HepG2 (cell line): ENCODE measurements at regions not wholly inside any gene's neighbourhood (a gene's known extent, or its start where the extent isn't known, plus 50 kb on each side); places are given as distances from the start of the nearest gene placed in this dataset.

ENCODE experiments used
- ATAC-seq: fragments of 200-7000 bp; cut with Tn5 transposase; 3 replicates; pipeline ENCODE4 v1.9.1; 2020; ENCODE audit warnings: mild to moderate bottlenecking, moderate library complexity
- BruUV-seq: library from RNA; stranded (reverse); fragments of 400-500 nt; replicated peaks from 2 replicates; lab custom pipeline; 2021; lab: Mats Ljungman, UMichigan
- CTCF ChIA-PET: fragments of 300-600 bp; formaldehyde crosslinking; extraction: SDS; loops from one replicate; lab custom pipeline; 2021; ENCODE audit warnings: low total read pairs, inconsistent platforms, low intra/inter-chr PET ratio; lab: Yijun Ruan, JAX
- POLR2A ChIA-PET: fragments of 350-600 bp; sonication (Branson Sonifier 250); formaldehyde crosslinking; loops from one replicate; lab custom pipeline; 2020; ENCODE audit warnings: antibody characterized with exemption, inconsistent platforms; lab: Yijun Ruan, JAX
- DNase-seq: peaks from one replicate; pipeline ENCODE4 v3.0.0-alpha.2; 2015; ENCODE audit warnings: low spot score
- FAIRE-seq: peaks from 3 replicates; lab custom pipeline; 2011; peaks lifted over from hg19 to GRCh38; lab: Jason Lieb, UNC
- H2AFZ ChIP-seq: one replicate; pipeline ENCODE4 v1.6.1; 2011; ENCODE audit warnings: low read length, inconsistent platforms
- H3K27ac ChIP-seq: fragments of 300-600 bp; 3 replicates; pipeline ENCODE4 v1.8.0; 2011; ENCODE audit warnings: mixed run types, mild to moderate bottlenecking, mixed read lengths, low read length, inconsistent platforms; ENCODE audit not compliant: insufficient read depth; ENCODE audit errors: extremely low read length
- H3K27me3 ChIP-seq, 2 experiments: fragments of 200-600 bp in 1 of 2; 2 replicates in 1 of 2; 3 replicates in 1 of 2; pipeline versions ENCODE4 v1.6.0 to v1.8.0; 2011; ENCODE audit warnings: low read length in 2 of 2, mild to moderate bottlenecking in 2 of 2, moderate library complexity in 2 of 2, inconsistent platforms in 1 of 2; ENCODE audit not compliant: insufficient read depth in 2 of 2, control insufficient read depth in 1 of 2
- H3K36me3 ChIP-seq, 2 experiments: fragments of 200-600 bp in 1 of 2; replicated peaks in 1 of 2; 2 replicates in 1 of 2; 3 replicates in 1 of 2; pipeline versions ENCODE4 v1.5.1 to v1.8.0; 2011; ENCODE audit warnings: low read length in 2 of 2, inconsistent platforms in 1 of 2; ENCODE audit not compliant: insufficient read depth in 2 of 2, control insufficient read depth in 1 of 2
- H3K4me1 ChIP-seq: 2 replicates; pipeline ENCODE4 v1.5.1; 2012; ENCODE audit warnings: low read length, inconsistent platforms; ENCODE audit not compliant: insufficient read depth
- H3K4me2 ChIP-seq: 2 replicates; pipeline ENCODE4 v1.6.0; 2011; ENCODE audit warnings: low read depth, low read length, inconsistent platforms
- H3K4me3 ChIP-seq, 3 experiments: fragments of 200-600 bp in 1 of 3; sonication (generic), shearing (Covaris generic) in 1 of 3; replicated peaks in 1 of 3; 2 replicates each; pipeline ENCODE4 v1.5.1; 2011 to 2016; ENCODE audit warnings: low read length in 3 of 3, inconsistent platforms in 2 of 3, low read depth in 2 of 3, mild to moderate bottlenecking in 2 of 3, control low read depth in 1 of 3, mixed read lengths in 1 of 3; ENCODE audit not compliant: insufficient read depth in 1 of 3
- H3K79me2 ChIP-seq: one replicate; pipeline ENCODE4 v1.6.1; 2011; ENCODE audit warnings: low read length, inconsistent platforms; ENCODE audit not compliant: insufficient read depth
- H3K9ac ChIP-seq: 2 replicates; pipeline ENCODE4 v1.6.0; 2011; ENCODE audit warnings: mild to moderate bottlenecking, low read depth, low read length, inconsistent platforms; ENCODE audit not compliant: insufficient read depth
- H3K9me3 ChIP-seq: 2 replicates; pipeline ENCODE4 v1.5.1; 2012; ENCODE audit warnings: mild to moderate bottlenecking, low read length
- H4K20me1 ChIP-seq: 2 replicates; pipeline ENCODE4 v1.6.0; 2011; ENCODE audit warnings: inconsistent platforms, mild to moderate bottlenecking, low read length, moderate library complexity; ENCODE audit not compliant: insufficient read depth
- CCAR2 ChIP-seq: fragments of 200-400 bp; formaldehyde crosslinking; optimal IDR thresholded peaks from 2 replicates; pipeline ENCODE3; 2018; ENCODE audit warnings: low read depth, mild to moderate bottlenecking, low read length, moderate library complexity
- EZH2 ChIP-seq: conservative IDR thresholded peaks from 2 replicates; pipeline ENCODE4 v1.6.1; 2012; ENCODE audit warnings: mild to moderate bottlenecking, low read depth, low read length, moderate library complexity
- HMG20B ChIP-seq: conservative IDR thresholded peaks from 2 replicates; pipeline ENCODE4 v1.6.1; 2016; ENCODE audit warnings: missing genetic modification reagents, missing compliant biosample characterization
- MTA1 ChIP-seq: sonication (generic); formaldehyde crosslinking; IDR thresholded peaks from 2 replicates; pipeline ENCODE4 v1.4.0; 2020; ENCODE audit warnings: missing genetic modification reagents, mild to moderate bottlenecking, borderline replicate concordance
- NFE2 ChIP-seq: sonication (generic); formaldehyde crosslinking; IDR thresholded peaks from 2 replicates; pipeline ENCODE4 v1.4.0; 2020; ENCODE audit warnings: missing genetic modification reagents
- SNAPC5 ChIP-seq: sonication (generic); formaldehyde crosslinking; IDR thresholded peaks from 2 replicates; pipeline ENCODE4 v1.8.1; 2023; ENCODE audit warnings: mild to moderate bottlenecking, missing genetic modification reagents, borderline replicate concordance
- TAF15 ChIP-seq: fragments of 200-400 bp; formaldehyde crosslinking; IDR thresholded peaks from one replicate; pipeline ENCODE4 v1.6.1; 2018; ENCODE audit warnings: mild to moderate bottlenecking, low read depth, low read length; ENCODE audit not compliant: poor library complexity, severe bottlenecking
- ZNF512 ChIP-seq: sonication (generic); formaldehyde crosslinking; IDR thresholded peaks from 2 replicates; pipeline ENCODE4 v1.4.0; 2020; ENCODE audit warnings: mild to moderate bottlenecking, missing genetic modification reagents
- ZNF530 ChIP-seq: sonication (generic); formaldehyde crosslinking; IDR thresholded peaks from 2 replicates; pipeline ENCODE4 v1.5.0; 2020; ENCODE audit warnings: low read depth, mild to moderate bottlenecking, missing genetic modification reagents
- ZZZ3 ChIP-seq: sonication (generic); formaldehyde crosslinking; IDR thresholded peaks from 2 replicates; pipeline ENCODE4 v1.4.0; 2020; ENCODE audit warnings: missing genetic modification reagents, mild to moderate bottlenecking, borderline replicate concordance
- WGBS: methylation state at CpG from one replicate; pipeline ENCODE4 v1.1.6; 2017; ENCODE audit warnings: low lambda C conversion rate; 5-methylcytosine and 5-hydroxymethylcytosine counted together
- in situ Hi-C: cut with HindIII; loops from 2 replicates; pipeline ENCODE4 v1.10.0; 2017; ENCODE audit warnings: low pct_unique_long_range_greater_than_20kb; ENCODE audit not compliant: extremely low pct_ligation_motif_present
- intact Hi-C: fragments of 100-400 bp; cut with micrococcal nuclease; formaldehyde crosslinking; loops from one replicate; pipeline ENCODE4 v1.10.0; 2022; ENCODE audit not compliant: unreplicated experiment

GRCh38 chr18:44517136-44517535, 163.6 kb upstream of the SETBP1 start:
- in situ Hi-C loops (no loop called here), intact Hi-C loops (no loop called here)
- H3K79me2 ChIP-seq, result no peaks in the 10 kb centered on the region
- no peak overlapping the region for H3K9ac ChIP-seq
- no peaks in the 10 kb centered on the region for H3K36me3 ChIP-seq
- FAIRE-seq, result no peak
- no TSS peak for BruUV-seq
- no peaks in the 10 kb centered on the region for H3K27me3 ChIP-seq
- H4K20me1 ChIP-seq, result no peaks in the 10 kb centered on the region
- ATAC-seq, result no peak
- H3K4me2 ChIP-seq, result no peak overlapping the region
- TF ChIP-seq HMG20B (CRISPR knock-in tag), result no peak
- no peak for TF ChIP-seq ZZZ3 (CRISPR knock-in tag)
- no peak for TF ChIP-seq EZH2
- TF ChIP-seq NFE2 (CRISPR knock-in tag), result no peak
- no peak for TF ChIP-seq ZNF530 (CRISPR knock-in tag)
- TF ChIP-seq MTA1 (CRISPR knock-in tag), result no peak
- no peak for TF ChIP-seq TAF15
- TF ChIP-seq CCAR2, result no peak
- no peak for TF ChIP-seq ZNF512 (CRISPR knock-in tag)
- TF ChIP-seq SNAPC5 (CRISPR knock-in tag), result no peak
- WGBS, result under 1% methylated on average over 3 of the region's 3 CpGs
- ChIA-PET POLR2A (no interaction called here), CTCF (no interaction called here)
- peaks cover 56% of the 10 kb centered on the region for H3K9me3 ChIP-seq
- H3K4me1 ChIP-seq, result no peaks in the 10 kb centered on the region
- DNase-seq, result no peak
- no peak overlapping the region for H3K4me3 ChIP-seq
- no peak overlapping the region for H3K27ac ChIP-seq
- no peak overlapping the region for H2AFZ ChIP-seq
